Prostate gland (tissue), 2 donors: ENCODE measurements at regions not wholly inside any gene's neighbourhood (a gene's known extent, or its start where the extent isn't known, plus 50 kb on each side); places are given as distances from the start of the nearest gene placed in this dataset.

Experiments used
- DNase-seq: peaks from one replicate; pipeline ENCODE4 v3.0.0-alpha.2; 2019; ENCODE audit warnings: low spot score
- H3K27ac ChIP-seq, 2 donors: fragments of 200-600 bp; sonication (generic); 2 replicates each; pipeline ENCODE4 v1.5.1; 2017 to 2019
- H3K27me3 ChIP-seq: fragments of 200-600 bp; sonication (generic); replicated peaks from 2 replicates; pipeline ENCODE4 v1.5.1; 2019; ENCODE audit not compliant: insufficient read depth
- H3K36me3 ChIP-seq, 2 donors: fragments of 200-600 bp; sonication (generic); 1 replicate in 1 of 2; 2 replicates in 1 of 2; pipeline versions ENCODE4 v1.5.1 to v1.8.1; 2017 to 2019
- H3K4me1 ChIP-seq: fragments of 200-600 bp; sonication (generic); replicated peaks from 2 replicates; pipeline ENCODE4 v1.5.1; 2019
- H3K4me3 ChIP-seq, 2 donors: fragments of 200-600 bp; sonication (generic); 2 replicates each; pipeline ENCODE4 v1.5.1; 2017 to 2019
- H3K9me3 ChIP-seq: fragments of 200-600 bp; sonication (generic); 2 replicates; pipeline ENCODE4 v1.5.1; 2017
- POLR2A ChIP-seq: fragments of 450-650 bp; IDR thresholded peaks from one replicate; pipeline ENCODE4 v1.6.1; 2016; ENCODE audit warnings: antibody characterized with exemption, mild to moderate bottlenecking
- POLR2AphosphoS5 ChIP-seq: sonication (generic); formaldehyde crosslinking; IDR thresholded peaks from one replicate; pipeline ENCODE4 v1.6.1; 2017; ENCODE audit warnings: antibody characterized with exemption
- WGBS: methylation state at CpG from one replicate; pipeline ENCODE4 v1.1.5; 2018; 5-methylcytosine and 5-hydroxymethylcytosine counted together
- intact Hi-C: fragments of 100-400 bp; cut with DNase I; formaldehyde crosslinking; loops from one replicate; pipeline ENCODE4 v1.14.2; 2022
- TF ChIP-seq, protein P1 (sequence below), 4 experiments: fragments of 200-600 bp in 2 of 4; fragments of 450-650 bp in 2 of 4; sonication (generic) in 2 of 4; IDR thresholded peaks; 1 replicate in 3 of 4; 2 replicates in 1 of 4; pipeline ENCODE4 v1.5.1; 2016 to 2019; ENCODE audit warnings: antibody characterized with exemption in 4 of 4, mild to moderate bottlenecking in 2 of 4, moderate library complexity in 2 of 4

DNA sequence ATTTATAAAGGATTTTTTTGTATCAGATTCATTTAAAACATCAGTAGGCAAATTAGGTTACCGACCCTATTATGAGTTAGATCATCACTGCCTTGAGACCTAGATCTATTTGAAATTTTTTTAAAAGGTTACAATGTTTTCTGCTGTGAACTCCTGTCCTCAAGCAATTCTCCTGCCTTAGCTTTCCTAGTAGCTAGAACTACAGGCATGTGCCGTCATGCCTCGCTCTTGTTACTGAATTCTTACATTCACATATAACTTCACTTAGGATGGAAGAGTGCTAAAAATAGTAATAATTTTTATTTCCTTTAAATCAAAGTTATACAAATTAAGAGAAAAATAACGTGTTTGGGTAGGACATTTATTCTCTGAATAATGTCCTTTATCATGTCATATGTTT lies 75.5 kb upstream of the MAOA start:
- Histone ChIP-seq H3K36me3 (no peaks in the 10 kb centered on the region), H3K27me3 (no peaks in the 10 kb centered on the region), H3K4me1 (no peaks in the 10 kb centered on the region), H3K9me3 (no peaks in the 10 kb centered on the region), H3K27ac (no peak overlapping the region), H3K4me3 (no peak overlapping the region)
- intact Hi-C loops: no loop called here
- TF ChIP-seq, protein P1, sequence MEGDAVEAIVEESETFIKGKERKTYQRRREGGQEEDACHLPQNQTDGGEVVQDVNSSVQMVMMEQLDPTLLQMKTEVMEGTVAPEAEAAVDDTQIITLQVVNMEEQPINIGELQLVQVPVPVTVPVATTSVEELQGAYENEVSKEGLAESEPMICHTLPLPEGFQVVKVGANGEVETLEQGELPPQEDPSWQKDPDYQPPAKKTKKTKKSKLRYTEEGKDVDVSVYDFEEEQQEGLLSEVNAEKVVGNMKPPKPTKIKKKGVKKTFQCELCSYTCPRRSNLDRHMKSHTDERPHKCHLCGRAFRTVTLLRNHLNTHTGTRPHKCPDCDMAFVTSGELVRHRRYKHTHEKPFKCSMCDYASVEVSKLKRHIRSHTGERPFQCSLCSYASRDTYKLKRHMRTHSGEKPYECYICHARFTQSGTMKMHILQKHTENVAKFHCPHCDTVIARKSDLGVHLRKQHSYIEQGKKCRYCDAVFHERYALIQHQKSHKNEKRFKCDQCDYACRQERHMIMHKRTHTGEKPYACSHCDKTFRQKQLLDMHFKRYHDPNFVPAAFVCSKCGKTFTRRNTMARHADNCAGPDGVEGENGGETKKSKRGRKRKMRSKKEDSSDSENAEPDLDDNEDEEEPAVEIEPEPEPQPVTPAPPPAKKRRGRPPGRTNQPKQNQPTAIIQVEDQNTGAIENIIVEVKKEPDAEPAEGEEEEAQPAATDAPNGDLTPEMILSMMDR (IDR thresholded peaks at IDR 0.05): no peak
- no peak for TF ChIP-seq POLR2AphosphoS5
- DNase-seq: peak; percentile 32
- WGBS: 52% methylated on average over 4 of the region's 4 CpGs

DNA sequence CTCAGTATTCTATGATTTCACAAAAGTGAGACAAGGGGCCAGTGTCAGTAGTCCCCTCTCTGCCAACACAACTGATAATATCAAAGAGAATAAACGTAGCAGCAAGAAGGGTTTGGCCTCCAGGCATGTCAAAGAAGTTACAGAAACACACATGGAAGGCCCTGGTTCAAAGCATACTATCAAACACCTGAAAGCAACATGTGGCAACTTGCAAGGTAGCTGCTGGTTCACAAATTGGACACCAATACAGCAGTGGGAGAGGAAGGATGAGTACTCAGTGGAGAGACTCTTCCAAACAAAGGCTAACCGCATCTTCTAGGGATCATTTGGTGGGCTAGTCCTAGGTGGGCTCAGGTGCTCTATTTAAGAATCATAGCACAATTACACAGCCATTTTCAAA lies 74.9 kb upstream of the MAOA start:
- TF ChIP-seq POLR2A (no peak), POLR2AphosphoS5 (peak; percentile 23)
- TF ChIP-seq, protein P1 (IDR thresholded peaks at IDR 0.05): no peak
- intact Hi-C loops: no loop called here
- no peak overlapping the region for H3K4me3 ChIP-seq
- DNase-seq: peak; percentile 44
- H3K4me1 ChIP-seq: no peaks in the 10 kb centered on the region
- no peaks in the 10 kb centered on the region for H3K9me3 ChIP-seq
- peak overlapping the region; percentile 31 to 58 for H3K27ac ChIP-seq
- H3K27me3 ChIP-seq: no peaks in the 10 kb centered on the region
- 33% methylated on average over 2 of the region's 2 CpGs for WGBS
- no peaks in the 10 kb centered on the region for H3K36me3 ChIP-seq

DNA sequence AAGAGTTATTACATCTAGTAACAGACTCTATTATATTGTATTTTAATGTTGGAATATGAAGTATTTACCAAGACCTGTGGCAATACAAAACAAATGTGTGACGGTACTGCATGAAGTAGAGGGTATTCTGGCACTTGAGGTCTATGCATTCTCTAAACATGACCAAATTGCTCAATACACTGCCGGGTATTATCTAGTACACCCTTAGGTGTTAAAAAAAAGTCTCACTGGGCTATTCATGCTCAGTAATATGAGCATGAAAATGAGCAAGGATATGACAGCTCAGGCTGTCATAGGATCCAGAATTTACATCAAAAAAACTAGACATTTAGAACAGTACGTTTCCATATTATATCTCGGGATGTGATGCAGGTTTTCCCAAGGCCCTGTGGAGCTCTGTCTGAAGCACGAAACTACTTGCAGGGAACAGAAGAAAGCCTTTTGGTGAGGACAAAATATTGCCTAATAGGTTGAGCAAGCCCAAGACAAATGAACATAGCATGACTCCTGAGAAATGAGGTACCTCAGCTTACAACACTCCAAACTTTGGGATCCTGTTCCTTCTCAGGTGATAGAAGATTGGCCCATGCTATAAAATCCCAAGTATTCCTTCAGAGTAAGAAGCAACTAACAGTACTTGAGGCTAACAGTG lies 74.1 kb upstream of the MAOA start:
- H3K27me3 ChIP-seq: no peaks in the 10 kb centered on the region
- no peaks in the 10 kb centered on the region for H3K9me3 ChIP-seq
- peak overlapping the region; percentile 31 to 58 for H3K27ac ChIP-seq
- H3K36me3 ChIP-seq: no peaks in the 10 kb centered on the region
- TF ChIP-seq, protein P1 (IDR thresholded peaks at IDR 0.05): no peak
- no peak for TF ChIP-seq POLR2A
- TF ChIP-seq POLR2AphosphoS5: no peak
- no peaks in the 10 kb centered on the region for H3K4me1 ChIP-seq
- intact Hi-C loops: no loop called here
- DNase-seq: no peak
- H3K4me3 ChIP-seq: no peak overlapping the region
- 84% methylated on average over 5 of the region's 5 CpGs for WGBS

DNA sequence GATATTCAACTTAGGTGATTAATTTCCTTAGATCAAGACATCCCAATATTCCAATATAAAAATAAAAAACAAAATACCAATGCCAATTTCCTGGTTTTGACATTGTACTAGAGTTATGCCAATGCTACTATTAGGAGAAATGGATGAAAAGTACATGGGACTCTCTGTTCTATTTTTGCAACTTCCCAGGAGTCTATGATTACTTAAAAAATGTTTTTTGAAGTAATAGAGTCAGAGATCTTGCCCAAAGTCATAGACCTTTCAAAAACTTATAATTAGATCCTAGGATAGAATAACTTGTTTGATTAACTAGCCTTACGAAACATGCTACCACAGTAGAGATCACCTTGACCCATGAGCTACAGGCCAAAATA lies 73.6 kb upstream of the MAOA start:
- intact Hi-C loops: no loop called here
- H3K27ac ChIP-seq: no peak overlapping the region
- H3K9me3 ChIP-seq: no peaks in the 10 kb centered on the region

DNA sequence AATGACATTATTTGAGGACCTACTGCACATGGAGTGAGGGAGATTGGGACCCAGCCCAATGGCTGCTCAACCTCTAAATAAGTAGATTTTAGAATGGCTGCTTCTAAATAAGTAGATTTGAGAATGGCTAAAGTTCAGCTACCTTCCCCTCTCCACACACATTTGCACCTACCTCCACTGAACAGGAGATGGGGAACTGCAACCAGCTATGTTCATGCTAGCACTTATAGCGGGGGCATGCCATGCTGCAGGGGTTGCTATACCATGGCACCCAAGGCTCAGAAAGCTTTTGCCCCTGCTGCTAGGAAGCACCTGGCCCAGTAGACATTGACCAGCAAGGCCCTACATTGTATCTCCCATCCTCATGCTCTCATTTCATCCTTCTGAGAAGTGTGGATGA lies 70.2 kb upstream of the MAOA start:
- H3K4me1 ChIP-seq: no peaks in the 10 kb centered on the region
- no peaks in the 10 kb centered on the region for H3K36me3 ChIP-seq
- no peak overlapping the region for H3K4me3 ChIP-seq
- no peak for TF ChIP-seq POLR2AphosphoS5
- no peaks in the 10 kb centered on the region for H3K9me3 ChIP-seq
- WGBS: no CpG with 5 or more reads among the region's 1 CpG
- intact Hi-C loops: no loop called here
- H3K27me3 ChIP-seq: no peaks in the 10 kb centered on the region
- no peak overlapping the region for H3K27ac ChIP-seq
- no peak for DNase-seq

More for the DNA sequence above, 73.6 kb upstream of the MAOA start:
- Histone ChIP-seq H3K27me3 (no peaks in the 10 kb centered on the region), H3K4me3 (no peak overlapping the region), H3K36me3 (no peaks in the 10 kb centered on the region), H3K4me1 (no peaks in the 10 kb centered on the region)
- 80% methylated on average over 1 of the region's 1 CpG for WGBS
- TF ChIP-seq, protein P1 (IDR thresholded peaks at IDR 0.05): no peak
- no peak for TF ChIP-seq POLR2A
- no peak for TF ChIP-seq POLR2AphosphoS5
- no peak for DNase-seq
